ENCODE measurements at regions not wholly inside any gene's neighbourhood (a gene's known extent, or its start where the extent isn't known, plus 50 kb on each side); places are given as distances from the start of the nearest gene placed in this dataset.

GRCh38 chr1:13948396-13948795 lies 248.4 kb downstream of the PRDM2 start:
- Histone ChIP-seq H3K9ac (ENCODE audit: low read length) (no peak overlapping the region), H3K27me3 (ENCODE audit: low read length) (no peaks in the 10 kb centered on the region), H3K79me2 (ENCODE audit: insufficient read depth, low read length) (no peaks in the 10 kb centered on the region), H3K9me3 (ENCODE audit: insufficient read depth, low read length) (no peaks in the 10 kb centered on the region), H4K20me1 (ENCODE audit: low read depth, low read length) (no peaks in the 10 kb centered on the region), H3K9me2 (replicated peaks; ENCODE audit: insufficient read depth, low read length) (no peaks in the 10 kb centered on the region), H3K4me2 (ENCODE audit: low read depth, low read length, poor library complexity, severe bottlenecking) (no peak overlapping the region), H3F3A (ENCODE audit: insufficient read depth) (no peaks in the 10 kb centered on the region), H2AFZ (ENCODE audit: low read depth, low read length, severe bottlenecking) (no peak overlapping the region), H3K36me3 (ENCODE audit: low read length) (no peaks in the 10 kb centered on the region), H3K27ac (ENCODE audit: low read depth, low read length) (no peak overlapping the region), H3K4me3 (ENCODE audit: insufficient read depth, low read length, poor library complexity, severe bottlenecking) (no peak overlapping the region)
- TF ChIP-seq EZH2phosphoT487 (conservative IDR thresholded peaks at IDR 0.05; ENCODE audit: low read length): no peak
- no peak for TF ChIP-seq CTCF (IDR thresholded peaks at IDR 0.05; ENCODE audit: insufficient read depth, low read length, poor library complexity, severe bottlenecking)

GRCh38 chr1:13948888-13949391 lies 249.0 kb downstream of the PRDM2 start:
- Histone ChIP-seq H3K4me2 (ENCODE audit: low read depth, low read length, poor library complexity, severe bottlenecking) (no peak overlapping the region), H3K36me3 (ENCODE audit: low read length) (no peaks in the 10 kb centered on the region), H3K79me2 (ENCODE audit: insufficient read depth, low read length) (no peaks in the 10 kb centered on the region), H3F3A (ENCODE audit: insufficient read depth) (no peaks in the 10 kb centered on the region), H2AFZ (ENCODE audit: low read depth, low read length, severe bottlenecking) (no peak overlapping the region), H3K9ac (ENCODE audit: low read length) (no peak overlapping the region), H3K4me3 (ENCODE audit: insufficient read depth, low read length, poor library complexity, severe bottlenecking) (no peak overlapping the region), H3K9me2 (replicated peaks; ENCODE audit: insufficient read depth, low read length) (no peaks in the 10 kb centered on the region), H3K9me3 (ENCODE audit: insufficient read depth, low read length) (no peaks in the 10 kb centered on the region), H3K27ac (ENCODE audit: low read depth, low read length) (no peak overlapping the region), H4K20me1 (ENCODE audit: low read depth, low read length) (no peaks in the 10 kb centered on the region), H3K27me3 (ENCODE audit: low read length) (no peaks in the 10 kb centered on the region)
- TF ChIP-seq CTCF (IDR thresholded peaks at IDR 0.05; ENCODE audit: insufficient read depth, low read length, poor library complexity, severe bottlenecking) (no peak), EZH2phosphoT487 (conservative IDR thresholded peaks at IDR 0.05; ENCODE audit: low read length) (no peak)

- no peak overlapping the region for H3K4me2 ChIP-seq (ENCODE audit: low read depth, low read length, poor library complexity, severe bottlenecking)
- H3F3A ChIP-seq (ENCODE audit: insufficient read depth): no peaks in the 10 kb centered on the region
- H3K4me3 ChIP-seq (ENCODE audit: insufficient read depth, low read length, poor library complexity, severe bottlenecking): no peak overlapping the region
- TF ChIP-seq EZH2phosphoT487 (conservative IDR thresholded peaks at IDR 0.05; ENCODE audit: low read length) (no peak), CTCF (IDR thresholded peaks at IDR 0.05; ENCODE audit: insufficient read depth, low read length, poor library complexity, severe bottlenecking) (no peak)
- no peak overlapping the region for H3K9ac ChIP-seq (ENCODE audit: low read length)
- H3K9me3 ChIP-seq (ENCODE audit: insufficient read depth, low read length): no peaks in the 10 kb centered on the region
- no peaks in the 10 kb centered on the region for H3K27me3 ChIP-seq (ENCODE audit: low read length)
- no peak overlapping the region for H3K27ac ChIP-seq (ENCODE audit: low read depth, low read length)
- H3K79me2 ChIP-seq (ENCODE audit: insufficient read depth, low read length): no peaks in the 10 kb centered on the region
- no peak overlapping the region for H2AFZ ChIP-seq (ENCODE audit: low read depth, low read length, severe bottlenecking)
- no peaks in the 10 kb centered on the region for H3K9me2 ChIP-seq (replicated peaks; ENCODE audit: insufficient read depth, low read length)
- no peaks in the 10 kb centered on the region for H4K20me1 ChIP-seq (ENCODE audit: low read depth, low read length)
- H3K36me3 ChIP-seq (ENCODE audit: low read length): no peaks in the 10 kb centered on the region
Measured at GRCh38 chr1:13949546-13949945, 249.6 kb downstream of the PRDM2 start.

Data from SU-DHL-6 (cell line).